DND-41 (cell line): ENCODE measurements at regions not wholly inside any gene's neighbourhood (a gene's known extent, or its start where the extent isn't known, plus 50 kb on each side); places are given as distances from the start of the nearest gene placed in this dataset.

Source experiments
- ATAC-seq: fragments of 200-7000 bp; cut with Tn5 transposase; 3 replicates; pipeline ENCODE4 v1.9.1; 2021; ENCODE audit warnings: low read depth; ENCODE audit not compliant: insufficient read depth
- DNase-seq: peaks from one replicate; pipeline ENCODE4 v3.0.0-alpha.2; 2020
- H2AFZ ChIP-seq: 2 replicates; pipeline ENCODE4 v1.6.0; 2012; ENCODE audit warnings: low read depth, low read length
- H3K27ac ChIP-seq: 2 replicates; pipeline ENCODE4 v1.5.1; 2012; ENCODE audit warnings: low read length, inconsistent platforms
- H3K27me3 ChIP-seq: fragments of 200-600 bp; sonication (generic); 2 replicates; pipeline ENCODE4 v1.6.0; 2012; ENCODE audit warnings: low read length, mild to moderate bottlenecking, inconsistent platforms; ENCODE audit not compliant: insufficient read depth, poor library complexity
- H3K36me3 ChIP-seq: 2 replicates; pipeline ENCODE4 v1.5.1; 2012; ENCODE audit warnings: low read length, inconsistent platforms; ENCODE audit not compliant: insufficient read depth
- H3K4me1 ChIP-seq: 2 replicates; pipeline ENCODE4 v1.5.1; 2012; ENCODE audit warnings: mild to moderate bottlenecking, low read length; ENCODE audit not compliant: insufficient read depth
- H3K4me2 ChIP-seq: 2 replicates; pipeline ENCODE4 v1.6.0; 2012; ENCODE audit warnings: mild to moderate bottlenecking, moderate library complexity, low read length, inconsistent platforms; ENCODE audit not compliant: insufficient read depth
- H3K4me3 ChIP-seq, 2 experiments: fragments of 200-600 bp in 1 of 2; shearing (Covaris generic) in 1 of 2; 2 replicates each; pipeline ENCODE4 v1.5.1; 2012 to 2016; ENCODE audit warnings: inconsistent platforms in 2 of 2, low read length in 2 of 2, mild to moderate bottlenecking in 2 of 2, low read depth in 1 of 2, moderate library complexity in 1 of 2
- H3K79me2 ChIP-seq: 2 replicates; pipeline ENCODE4 v1.6.0; 2012; ENCODE audit warnings: low read length, inconsistent platforms; ENCODE audit not compliant: insufficient read depth
- H3K9ac ChIP-seq: 2 replicates; pipeline ENCODE4 v1.6.0; 2012; ENCODE audit warnings: low read depth, mild to moderate bottlenecking, inconsistent platforms, low read length, moderate library complexity
- H3K9me3 ChIP-seq: 2 replicates; pipeline ENCODE4 v1.5.1; 2012; ENCODE audit warnings: low read length, moderate library complexity, mild to moderate bottlenecking, inconsistent platforms; ENCODE audit not compliant: insufficient read depth, severe bottlenecking
- H4K20me1 ChIP-seq: 2 replicates; pipeline ENCODE4 v1.6.0; 2012; ENCODE audit warnings: low read length; ENCODE audit not compliant: insufficient read depth
- CTCF ChIP-seq: IDR thresholded peaks from 2 replicates; pipeline ENCODE4 v1.5.1; 2012; ENCODE audit warnings: borderline replicate concordance, low read length, moderate library complexity, mild to moderate bottlenecking; ENCODE audit not compliant: poor library complexity, severe bottlenecking; ENCODE audit errors: extremely low read depth
- EZH2 ChIP-seq: IDR thresholded peaks from 3 replicates; pipeline ENCODE4 v1.6.1; 2012; ENCODE audit warnings: borderline replicate concordance, low read depth, mild to moderate bottlenecking, moderate library complexity, low read length, inconsistent platforms; ENCODE audit not compliant: severe bottlenecking

DNA sequence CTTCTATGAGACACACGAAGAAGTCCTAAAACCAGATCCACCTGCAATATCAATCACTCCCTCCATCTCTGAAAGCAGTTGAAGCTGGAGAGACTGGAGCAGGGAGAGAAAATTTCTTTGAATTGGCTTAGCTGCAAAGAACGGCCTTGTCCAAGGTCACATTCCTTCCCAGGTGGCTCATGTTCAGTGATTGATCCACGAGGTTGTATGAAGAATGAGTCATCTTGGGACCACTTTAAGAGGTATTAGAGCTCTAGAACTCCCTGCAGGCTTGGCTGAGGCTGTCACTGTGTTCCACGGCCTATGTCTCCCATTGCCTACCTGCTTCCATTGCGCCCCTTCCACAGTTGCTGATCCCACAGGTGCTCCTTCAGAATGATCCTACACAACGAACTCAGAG, 68.2 kb downstream of the HMHB1 start:
- no peak overlapping the region for H3K4me2 ChIP-seq
- H3K4me3 ChIP-seq: no peak overlapping the region
- DNase-seq (no peak), ATAC-seq (no peak)
- H3K9ac ChIP-seq: no peak overlapping the region
- no peaks in the 10 kb centered on the region for H4K20me1 ChIP-seq
- no peak overlapping the region for H3K27ac ChIP-seq
- no peaks in the 10 kb centered on the region for H3K27me3 ChIP-seq
- TF ChIP-seq CTCF: no peak
- no peak for TF ChIP-seq EZH2
- H3K4me1 ChIP-seq: no peaks in the 10 kb centered on the region
- H3K36me3 ChIP-seq: no peaks in the 10 kb centered on the region
- no peaks in the 10 kb centered on the region for H3K79me2 ChIP-seq
- no peak overlapping the region for H2AFZ ChIP-seq
- H3K9me3 ChIP-seq: no peaks in the 10 kb centered on the region

- Histone ChIP-seq H3K36me3 (no peaks in the 10 kb centered on the region), H3K27ac (no peak overlapping the region), H3K4me2 (no peak overlapping the region), H3K4me1 (no peaks in the 10 kb centered on the region), H4K20me1 (no peaks in the 10 kb centered on the region), H3K4me3 (no peak overlapping the region), H3K9ac (no peak overlapping the region), H2AFZ (no peak overlapping the region), H3K9me3 (no peaks in the 10 kb centered on the region), H3K27me3 (no peaks in the 10 kb centered on the region), H3K79me2 (no peaks in the 10 kb centered on the region)
- TF ChIP-seq EZH2: no peak
- no peak for TF ChIP-seq CTCF
- DNase-seq: no peak
- no peak; the same call in 2 of the 3 replicates for ATAC-seq
These were observed 70.6 kb downstream of the HMHB1 start for GRCh38 chr5:143882520-143882919.

GRCh38 chr5:143886096-143886495, 74.1 kb downstream of the HMHB1 start:
- Histone ChIP-seq H2AFZ (no peak overlapping the region), H3K4me1 (no peaks in the 10 kb centered on the region), H3K9ac (no peak overlapping the region), H3K9me3 (no peaks in the 10 kb centered on the region), H3K27me3 (no peaks in the 10 kb centered on the region), H3K79me2 (no peaks in the 10 kb centered on the region), H3K4me3 (no peak overlapping the region), H3K27ac (no peak overlapping the region), H4K20me1 (no peaks in the 10 kb centered on the region), H3K4me2 (no peak overlapping the region), H3K36me3 (no peaks in the 10 kb centered on the region)
- no peak for ATAC-seq
- TF ChIP-seq CTCF (no peak), EZH2 (no peak)
- no peak for DNase-seq
